Stomach (tissue), 4 donors: ENCODE measurements at regions not wholly inside any gene's neighbourhood (a gene's known extent, or its start where the extent isn't known, plus 50 kb on each side); places are given as distances from the start of the nearest gene placed in this dataset.

Experiments
- EP300 ChIP-seq: sonication (generic); formaldehyde crosslinking; IDR thresholded peaks from one replicate; pipeline ENCODE4 v1.6.1; 2017; ENCODE audit warnings: antibody characterized with exemption
- POLR2A ChIP-seq, 4 donors: fragments of 450-650 bp; IDR thresholded peaks; one replicate each; pipeline ENCODE4 v1.6.1; 2016; ENCODE audit warnings: antibody characterized with exemption in 4 of 4, control low read depth in 2 of 4, mild to moderate bottlenecking in 1 of 4, moderate library complexity in 1 of 4
- TF ChIP-seq, protein P1 (sequence below), 7 experiments: fragments of 450-650 bp in 4 of 7; fragments of 200-600 bp in 3 of 7; sonication (generic) in 3 of 7; IDR thresholded peaks; one replicate each; pipeline ENCODE4 v1.5.1; 2016 to 2019; ENCODE audit warnings: antibody characterized with exemption in 7 of 7, control low read depth in 2 of 7, mild to moderate bottlenecking in 1 of 7

- TF ChIP-seq POLR2A (IDR thresholded peaks at IDR 0.05): no peak
- TF ChIP-seq, protein P1, sequence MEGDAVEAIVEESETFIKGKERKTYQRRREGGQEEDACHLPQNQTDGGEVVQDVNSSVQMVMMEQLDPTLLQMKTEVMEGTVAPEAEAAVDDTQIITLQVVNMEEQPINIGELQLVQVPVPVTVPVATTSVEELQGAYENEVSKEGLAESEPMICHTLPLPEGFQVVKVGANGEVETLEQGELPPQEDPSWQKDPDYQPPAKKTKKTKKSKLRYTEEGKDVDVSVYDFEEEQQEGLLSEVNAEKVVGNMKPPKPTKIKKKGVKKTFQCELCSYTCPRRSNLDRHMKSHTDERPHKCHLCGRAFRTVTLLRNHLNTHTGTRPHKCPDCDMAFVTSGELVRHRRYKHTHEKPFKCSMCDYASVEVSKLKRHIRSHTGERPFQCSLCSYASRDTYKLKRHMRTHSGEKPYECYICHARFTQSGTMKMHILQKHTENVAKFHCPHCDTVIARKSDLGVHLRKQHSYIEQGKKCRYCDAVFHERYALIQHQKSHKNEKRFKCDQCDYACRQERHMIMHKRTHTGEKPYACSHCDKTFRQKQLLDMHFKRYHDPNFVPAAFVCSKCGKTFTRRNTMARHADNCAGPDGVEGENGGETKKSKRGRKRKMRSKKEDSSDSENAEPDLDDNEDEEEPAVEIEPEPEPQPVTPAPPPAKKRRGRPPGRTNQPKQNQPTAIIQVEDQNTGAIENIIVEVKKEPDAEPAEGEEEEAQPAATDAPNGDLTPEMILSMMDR (IDR thresholded peaks at IDR 0.05): no peak
- no peak for TF ChIP-seq EP300
These were observed 1468.6 kb upstream of the SLC10A2 start for GRCh38 chr13:104534847-104535246.
